IgD-negative memory B cell (primary cell): ENCODE measurements at regions not wholly inside any gene's neighbourhood (a gene's known extent, or its start where the extent isn't known, plus 50 kb on each side); places are given as distances from the start of the nearest gene placed in this dataset.

ENCODE experiments used
- H3K27ac Mint-ChIP-seq, 3 donors: one replicate each; pipeline ENCODE4 v1.8.0; 2020 to 2022; ENCODE audit warnings: mild to moderate bottlenecking in 3 of 3, mixed read lengths in 3 of 3, moderate library complexity in 1 of 3
- H3K27me3 Mint-ChIP-seq: one replicate; pipeline ENCODE4 v1.8.0; 2021; ENCODE audit warnings: mixed read lengths
- H3K36me3 Mint-ChIP-seq: one replicate; pipeline ENCODE4 v1.8.0; 2020; ENCODE audit warnings: mild to moderate bottlenecking, mixed read lengths
- H3K4me1 Mint-ChIP-seq, 3 donors: one replicate each; pipeline ENCODE4 v1.8.0; 2020 to 2022; ENCODE audit warnings: mixed read lengths in 3 of 3, mild to moderate bottlenecking in 1 of 3
- H3K4me3 Mint-ChIP-seq, 4 donors: one replicate each; pipeline ENCODE4 v1.8.0; 2020 to 2022; ENCODE audit warnings: mild to moderate bottlenecking in 4 of 4, mixed read lengths in 4 of 4, moderate library complexity in 3 of 4
- H3K9me3 Mint-ChIP-seq, 3 donors: one replicate each; pipeline ENCODE4 v1.8.0; 2020 to 2021; ENCODE audit warnings: mixed read lengths in 3 of 3, mild to moderate bottlenecking in 1 of 3

DNA sequence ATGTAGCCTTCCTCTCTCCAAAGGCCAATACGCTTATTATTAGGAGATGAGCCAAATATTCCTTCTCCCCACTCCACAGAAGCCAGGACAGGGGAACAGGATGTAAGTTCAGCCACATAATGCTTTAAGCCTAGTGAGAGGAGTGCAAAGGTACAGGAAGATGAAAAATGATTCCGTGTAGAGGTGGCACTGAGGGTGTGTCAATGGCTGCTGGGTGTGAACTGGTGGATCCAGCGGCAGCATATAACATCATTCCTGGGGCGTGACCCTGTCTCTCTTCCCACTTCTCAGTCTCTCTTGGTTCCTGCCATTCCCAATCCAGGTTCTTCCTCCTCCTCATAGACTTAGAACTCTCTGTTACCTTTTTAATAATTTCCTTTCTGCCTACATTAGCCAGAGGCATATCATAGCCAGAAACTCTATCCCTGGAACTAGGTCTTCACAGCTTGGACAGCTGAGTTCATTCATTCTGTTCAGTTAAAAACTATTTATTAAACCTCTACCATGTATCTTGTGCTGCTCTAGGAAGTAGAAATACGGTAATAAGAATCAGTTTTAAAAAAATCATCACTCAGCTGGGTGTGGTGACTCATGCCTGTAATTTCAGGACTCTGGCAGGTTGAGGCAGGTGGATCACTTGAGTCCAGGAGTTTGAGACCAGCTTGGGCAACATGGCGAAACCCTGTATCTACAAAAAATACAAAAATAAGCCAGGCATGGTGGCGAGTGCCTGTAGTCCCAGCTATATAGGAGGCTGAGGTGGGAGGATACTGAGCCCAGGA lies 58.0 kb upstream of the FAM20A start:
- H3K4me3 Mint-ChIP-seq: no peak overlapping the region
- H3K4me1 Mint-ChIP-seq: no peaks in the 10 kb centered on the region
- H3K9me3 Mint-ChIP-seq: peaks cover 0 to 3% (median 2%) of the 10 kb centered on the region in 3 donors
- H3K27me3 Mint-ChIP-seq: peaks cover 14% of the 10 kb centered on the region
- no peak overlapping the region for H3K27ac Mint-ChIP-seq
- H3K36me3 Mint-ChIP-seq: no peaks in the 10 kb centered on the region

DNA sequence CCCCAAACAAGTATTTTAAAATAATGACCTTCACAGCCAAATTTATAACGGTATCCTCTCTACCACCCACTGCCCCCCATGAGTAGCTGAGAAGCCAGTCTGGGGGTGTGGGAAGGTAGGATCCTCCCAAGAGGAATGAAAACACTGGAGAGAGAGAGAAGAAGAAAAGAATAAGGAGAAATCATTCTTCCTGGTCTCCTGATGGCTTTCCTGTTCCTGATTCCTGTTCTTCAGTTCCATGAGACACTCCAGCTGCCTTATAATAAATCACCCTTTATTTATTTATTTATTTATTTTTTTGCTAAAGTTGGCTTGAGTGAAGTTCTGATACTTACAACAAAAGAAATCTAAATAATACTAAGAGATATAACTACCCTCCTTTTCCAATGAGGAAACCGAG lies 56.4 kb upstream of the FAM20A start:
- Mint-ChIP-seq H3K4me3 (no peak overlapping the region), H3K4me1 (no peaks in the 10 kb centered on the region), H3K9me3 (peaks cover 0 to 1% (median 0%) of the 10 kb centered on the region in 3 donors), H3K36me3 (peaks cover 1% of the 10 kb centered on the region), H3K27ac (no peak overlapping the region), H3K27me3 (peaks cover 15% of the 10 kb centered on the region)

DNA sequence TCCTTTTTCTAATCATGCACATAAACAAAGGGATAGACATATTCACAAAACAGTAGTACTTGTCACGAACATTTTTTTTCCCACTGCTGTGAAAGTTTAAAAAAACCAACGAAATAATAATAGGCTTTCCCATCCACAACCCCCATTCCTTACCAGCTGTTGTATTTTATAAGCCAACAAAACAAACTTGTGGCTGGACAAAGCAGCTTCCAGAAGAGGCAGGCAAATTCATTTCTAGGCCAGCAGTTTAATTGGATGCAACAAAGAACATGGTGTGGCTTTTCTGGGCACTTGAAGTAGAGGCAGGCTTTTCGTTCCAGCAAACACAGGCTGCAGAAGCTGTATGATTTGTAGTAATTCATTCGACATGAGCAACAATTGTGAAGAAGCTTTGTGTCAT lies 56.0 kb upstream of the FAM20A start:
- Mint-ChIP-seq H3K27me3 (peaks cover 14% of the 10 kb centered on the region), H3K27ac (peak overlapping the region in 1 of 3 donors; percentile 8), H3K9me3 (peaks cover 0 to 1% (median 0%) of the 10 kb centered on the region in 3 donors), H3K36me3 (peaks cover 1% of the 10 kb centered on the region), H3K4me1 (no peaks in the 10 kb centered on the region), H3K4me3 (no peak overlapping the region)

DNA sequence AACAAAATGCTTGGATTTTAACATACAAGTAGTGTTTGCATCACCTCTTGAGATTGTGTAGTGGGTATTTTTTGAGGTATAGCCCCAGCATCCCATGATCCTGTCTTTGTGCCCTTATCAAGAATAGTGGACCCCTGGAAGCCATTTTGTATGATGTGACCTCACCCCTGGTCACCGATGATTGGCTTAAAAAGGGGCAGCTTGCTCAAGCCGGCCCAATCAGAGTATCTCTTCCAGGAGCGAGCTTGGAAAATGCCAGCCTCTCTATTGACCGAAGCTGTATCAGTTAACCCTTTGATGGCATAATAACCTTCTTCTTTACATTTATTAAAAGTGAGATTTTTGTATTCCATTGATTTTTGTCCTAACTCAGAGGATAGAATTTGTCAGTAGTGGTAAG lies 55.5 kb upstream of the FAM20A start:
- Mint-ChIP-seq H3K27ac (peak overlapping the region in 1 of 3 donors; percentile 8), H3K4me3 (no peak overlapping the region), H3K4me1 (no peaks in the 10 kb centered on the region), H3K9me3 (peaks cover 0 to 2% (median 1%) of the 10 kb centered on the region in 3 donors), H3K27me3 (peaks cover 11% of the 10 kb centered on the region), H3K36me3 (peaks cover 1% of the 10 kb centered on the region)
